Smooth muscle cell of the brain vasculature (primary cell): ENCODE measurements at regions not wholly inside any gene's neighbourhood (a gene's known extent, or its start where the extent isn't known, plus 50 kb on each side); places are given as distances from the start of the nearest gene placed in this dataset.

Experiments
- DNase-seq: peaks from one replicate; pipeline ENCODE4 v3.0.0-alpha.2; 2012; ENCODE audit warnings: low read depth, low spot score

GRCh38 chr13:109440320-109440719 lies 346.1 kb downstream of the IRS2 start:
- DNase-seq = no peak

- DNase-seq = no peak
Measured at GRCh38 chr13:109439813-109440212, 346.6 kb downstream of the IRS2 start.

DNA sequence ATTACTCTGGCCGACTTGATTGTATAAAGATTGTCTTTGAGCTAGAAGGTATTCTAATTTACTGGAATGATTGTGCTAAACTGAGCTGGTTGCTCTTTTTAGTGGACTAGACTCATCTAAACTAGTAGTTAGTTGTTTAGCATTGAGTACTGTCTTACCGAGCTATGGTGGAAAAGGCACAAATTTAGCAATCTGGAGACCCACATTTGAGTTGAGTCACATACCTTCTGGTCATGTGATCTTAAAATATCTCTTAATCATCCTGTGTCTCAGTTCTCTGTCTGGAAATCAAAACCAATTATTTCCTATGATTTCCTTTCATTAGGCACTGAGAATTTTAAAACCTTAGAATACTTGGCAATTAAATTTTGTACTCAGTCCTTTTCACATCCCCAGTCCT lies 349.5 kb downstream of the IRS2 start:
- DNase-seq = no peak

- no peak for DNase-seq
Measured at GRCh38 chr13:109436055-109436622, 350.2 kb downstream of the IRS2 start.

GRCh38 chr13:109431217-109431616 lies 355.2 kb downstream of the IRS2 start:
- no peak for DNase-seq

GRCh38 chr13:109428146-109428545 lies 358.2 kb downstream of the IRS2 start:
- no peak for DNase-seq

GRCh38 chr13:109427695-109428094 lies 358.7 kb downstream of the IRS2 start:
- DNase-seq = no peak

DNA sequence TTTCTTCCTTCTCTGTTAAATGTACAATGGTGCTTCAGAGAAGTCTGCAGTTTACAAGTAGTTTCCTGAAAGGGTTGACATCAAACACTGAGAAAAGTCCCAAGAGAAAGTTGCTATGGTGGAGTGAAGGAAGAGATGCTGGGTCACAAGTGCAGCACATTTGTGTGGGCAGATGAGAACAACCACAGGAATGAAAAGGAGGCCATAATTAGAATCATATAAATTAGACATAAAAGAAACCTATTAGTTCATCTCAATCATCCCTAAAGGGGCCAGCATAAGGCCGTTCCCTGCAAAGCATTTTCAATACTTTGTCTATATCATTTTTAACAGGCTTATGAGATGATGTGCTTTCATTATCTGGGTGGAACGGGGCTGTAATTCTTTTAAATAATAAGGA lies 359.2 kb downstream of the IRS2 start:
- no peak for DNase-seq

DNA sequence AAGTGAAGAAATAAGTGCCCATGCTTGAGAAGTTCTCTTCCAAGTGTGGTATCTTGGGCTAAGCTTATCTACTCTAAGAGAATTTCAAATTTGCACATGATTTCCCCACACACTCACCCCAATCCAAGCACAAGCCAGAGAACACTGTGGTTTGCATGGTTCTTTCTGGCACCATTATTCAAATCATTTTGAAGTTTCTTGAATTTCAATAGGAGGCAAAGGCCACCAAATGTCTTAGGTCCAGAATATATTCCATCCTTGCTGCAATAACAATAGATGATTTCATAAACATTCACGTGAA lies 359.7 kb downstream of the IRS2 start:
- no peak for DNase-seq

- DNase-seq = no peak
Measured at GRCh38 chr13:109425821-109426689, 360.3 kb downstream of the IRS2 start.

GRCh38 chr13:109422161-109422560 lies 364.2 kb downstream of the IRS2 start:
- DNase-seq = no peak

- no peak for DNase-seq
Measured at GRCh38 chr13:109419896-109420295, 366.5 kb downstream of the IRS2 start.

GRCh38 chr13:109418111-109418510 lies 368.3 kb downstream of the IRS2 start:
- DNase-seq = no peak

- DNase-seq = no peak
Measured at GRCh38 chr13:109416001-109416400, 370.4 kb downstream of the IRS2 start.

GRCh38 chr13:109415057-109415456 lies 371.3 kb downstream of the IRS2 start:
- DNase-seq = no peak

GRCh38 chr13:109412283-109412901 lies 374.0 kb downstream of the IRS2 start:
- DNase-seq = peak; percentile 33

GRCh38 chr13:109410868-109411267 lies 375.5 kb downstream of the IRS2 start:
- no peak for DNase-seq

DNA sequence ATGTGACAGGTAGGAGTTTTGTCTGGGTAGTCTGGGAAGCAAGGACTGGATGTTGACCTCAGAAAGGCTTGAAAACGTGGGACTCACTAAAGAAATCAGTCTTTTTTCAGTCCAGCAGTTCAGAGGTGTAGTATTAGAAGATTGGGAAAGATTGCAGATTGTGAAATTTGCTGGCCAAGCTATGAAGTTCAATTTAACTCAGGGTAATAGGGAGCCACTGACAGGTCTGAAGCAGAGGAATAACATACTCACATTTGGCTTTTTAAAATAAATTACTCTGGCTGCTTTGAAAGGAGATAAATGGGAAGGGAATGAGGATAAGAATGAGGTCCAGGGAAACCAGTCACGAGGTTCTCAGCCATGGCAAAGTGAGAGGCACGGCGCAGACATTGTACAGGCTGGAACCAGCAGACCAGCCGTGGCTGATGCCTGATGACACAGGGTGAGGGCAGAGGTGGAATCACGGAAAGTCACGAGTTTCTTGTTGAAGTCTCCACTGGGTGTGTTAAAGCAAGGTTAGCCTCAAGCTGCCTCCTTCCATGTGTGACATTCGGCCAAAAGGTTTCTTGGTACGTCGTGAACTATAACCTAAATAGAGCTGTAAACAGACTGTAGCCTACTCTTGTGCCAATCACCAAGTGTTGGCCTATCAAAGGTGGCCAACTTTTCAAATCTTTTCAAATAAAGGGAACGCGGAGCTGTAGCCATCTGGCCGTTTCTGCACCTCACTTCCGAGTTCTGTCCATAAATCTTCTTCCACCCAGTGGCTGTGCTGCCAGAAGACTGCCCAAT lies 377.6 kb downstream of the IRS2 start:
- DNase-seq = no peak

GRCh38 chr13:109406376-109406992 lies 379.9 kb downstream of the IRS2 start:
- no peak for DNase-seq

- DNase-seq = no peak
Measured at GRCh38 chr13:109403012-109403421, 383.4 kb downstream of the IRS2 start.

- no peak for DNase-seq
Measured at GRCh38 chr13:109401891-109402290, 384.5 kb downstream of the IRS2 start.

- no peak for DNase-seq
Measured at GRCh38 chr13:109401307-109401706, 385.1 kb downstream of the IRS2 start.
